ENCODE measurements at regions not wholly inside any gene's neighbourhood (a gene's known extent, or its start where the extent isn't known, plus 50 kb on each side); places are given as distances from the start of the nearest gene placed in this dataset.

DNA sequence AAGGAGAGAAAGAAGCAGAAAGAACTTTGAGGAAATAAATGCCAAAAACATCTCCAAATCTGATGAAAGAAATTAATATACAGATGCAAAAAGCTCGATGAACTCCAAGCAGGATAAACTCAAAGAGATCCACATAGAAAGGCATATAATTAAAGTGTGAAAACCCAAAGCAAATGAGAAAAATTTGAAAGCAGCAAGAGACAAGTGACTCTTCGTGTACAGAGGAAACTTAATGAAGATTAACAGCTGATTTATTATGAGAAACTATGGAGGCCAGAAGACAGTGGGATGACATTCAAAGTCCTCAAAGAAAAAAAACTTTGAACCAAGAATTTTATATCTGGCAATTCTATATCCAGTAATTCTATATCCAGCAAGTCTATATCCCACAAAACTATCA, 163.0 kb upstream of the TMCC3 start:
- POLR2A ChIA-PET: no interaction called here
- no peak overlapping the region for H3K4me3 ChIP-seq (ENCODE audit: low read depth in 2 of 2, low read length in 2 of 2)

DNA sequence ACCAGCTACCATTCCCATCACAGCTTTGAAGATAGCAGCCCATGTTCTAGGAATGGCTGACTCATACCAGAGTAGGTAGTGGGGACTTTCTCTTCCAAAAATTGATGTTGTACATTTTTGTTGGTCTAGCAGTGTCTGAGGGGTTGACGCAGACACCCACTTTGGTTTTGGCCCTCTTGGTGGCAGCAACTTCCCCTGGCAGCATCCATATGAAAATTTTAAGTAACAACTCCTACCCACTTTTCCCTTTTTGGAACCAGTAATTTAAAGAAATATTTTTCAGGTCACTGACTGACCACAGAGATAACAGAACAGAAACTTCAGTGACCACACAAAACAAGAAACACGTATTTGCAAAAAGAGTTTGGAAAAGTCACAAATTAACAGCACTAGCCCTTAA, 162.0 kb upstream of the TMCC3 start:
- intact Hi-C loops (cut with micrococcal nuclease; ENCODE audit: unreplicated experiment) (no loop called here), in situ Hi-C loops (cut with HindIII; ENCODE audit: low pct_unique_long_range_greater_than_20kb, low sequenced_read_pairs) (no loop called here)
- no peak for ATAC-seq
- ChIA-PET POLR2A (no interaction called here), CTCF (no interaction called here)
- Histone ChIP-seq H3K4me1 (ENCODE audit: control insufficient read depth, insufficient read depth, low read length) (no peaks in the 10 kb centered on the region), H3K36me3 (ENCODE audit: control insufficient read depth, insufficient read depth, low read length) (no peaks in the 10 kb centered on the region), H3K27ac (ENCODE audit: low read length) (no peak overlapping the region), H3K4me3 (ENCODE audit: low read depth in 2 of 2, low read length in 2 of 2) (no peak overlapping the region), H3K9me3 (ENCODE audit: control insufficient read depth, insufficient read depth, low read depth, low read length) (peaks cover 19% of the 10 kb centered on the region; the same call in 1 of the 2 replicates), H3K27me3 (ENCODE audit: control insufficient read depth, insufficient read depth, low read length) (no peaks in the 10 kb centered on the region)
- no peak for DNase-seq (ENCODE audit: low read depth, low spot score)
- no peak for TF ChIP-seq SIN3A (IDR thresholded peaks at IDR 0.05; ENCODE audit: borderline replicate concordance, insufficient read depth, low read depth, low read length)
- TF ChIP-seq TCF7L2 (IDR thresholded peaks at IDR 0.05; ENCODE audit: low read depth, low read length): no peak
- TF ChIP-seq, protein P1, sequence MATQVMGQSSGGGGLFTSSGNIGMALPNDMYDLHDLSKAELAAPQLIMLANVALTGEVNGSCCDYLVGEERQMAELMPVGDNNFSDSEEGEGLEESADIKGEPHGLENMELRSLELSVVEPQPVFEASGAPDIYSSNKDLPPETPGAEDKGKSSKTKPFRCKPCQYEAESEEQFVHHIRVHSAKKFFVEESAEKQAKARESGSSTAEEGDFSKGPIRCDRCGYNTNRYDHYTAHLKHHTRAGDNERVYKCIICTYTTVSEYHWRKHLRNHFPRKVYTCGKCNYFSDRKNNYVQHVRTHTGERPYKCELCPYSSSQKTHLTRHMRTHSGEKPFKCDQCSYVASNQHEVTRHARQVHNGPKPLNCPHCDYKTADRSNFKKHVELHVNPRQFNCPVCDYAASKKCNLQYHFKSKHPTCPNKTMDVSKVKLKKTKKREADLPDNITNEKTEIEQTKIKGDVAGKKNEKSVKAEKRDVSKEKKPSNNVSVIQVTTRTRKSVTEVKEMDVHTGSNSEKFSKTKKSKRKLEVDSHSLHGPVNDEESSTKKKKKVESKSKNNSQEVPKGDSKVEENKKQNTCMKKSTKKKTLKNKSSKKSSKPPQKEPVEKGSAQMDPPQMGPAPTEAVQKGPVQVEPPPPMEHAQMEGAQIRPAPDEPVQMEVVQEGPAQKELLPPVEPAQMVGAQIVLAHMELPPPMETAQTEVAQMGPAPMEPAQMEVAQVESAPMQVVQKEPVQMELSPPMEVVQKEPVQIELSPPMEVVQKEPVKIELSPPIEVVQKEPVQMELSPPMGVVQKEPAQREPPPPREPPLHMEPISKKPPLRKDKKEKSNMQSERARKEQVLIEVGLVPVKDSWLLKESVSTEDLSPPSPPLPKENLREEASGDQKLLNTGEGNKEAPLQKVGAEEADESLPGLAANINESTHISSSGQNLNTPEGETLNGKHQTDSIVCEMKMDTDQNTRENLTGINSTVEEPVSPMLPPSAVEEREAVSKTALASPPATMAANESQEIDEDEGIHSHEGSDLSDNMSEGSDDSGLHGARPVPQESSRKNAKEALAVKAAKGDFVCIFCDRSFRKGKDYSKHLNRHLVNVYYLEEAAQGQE (IDR thresholded peaks at IDR 0.05; ENCODE audit: insufficient read depth in 1 of 2, low read depth in 2 of 2, low read length in 1 of 2): no peak
- TF ChIP-seq, protein P2, sequence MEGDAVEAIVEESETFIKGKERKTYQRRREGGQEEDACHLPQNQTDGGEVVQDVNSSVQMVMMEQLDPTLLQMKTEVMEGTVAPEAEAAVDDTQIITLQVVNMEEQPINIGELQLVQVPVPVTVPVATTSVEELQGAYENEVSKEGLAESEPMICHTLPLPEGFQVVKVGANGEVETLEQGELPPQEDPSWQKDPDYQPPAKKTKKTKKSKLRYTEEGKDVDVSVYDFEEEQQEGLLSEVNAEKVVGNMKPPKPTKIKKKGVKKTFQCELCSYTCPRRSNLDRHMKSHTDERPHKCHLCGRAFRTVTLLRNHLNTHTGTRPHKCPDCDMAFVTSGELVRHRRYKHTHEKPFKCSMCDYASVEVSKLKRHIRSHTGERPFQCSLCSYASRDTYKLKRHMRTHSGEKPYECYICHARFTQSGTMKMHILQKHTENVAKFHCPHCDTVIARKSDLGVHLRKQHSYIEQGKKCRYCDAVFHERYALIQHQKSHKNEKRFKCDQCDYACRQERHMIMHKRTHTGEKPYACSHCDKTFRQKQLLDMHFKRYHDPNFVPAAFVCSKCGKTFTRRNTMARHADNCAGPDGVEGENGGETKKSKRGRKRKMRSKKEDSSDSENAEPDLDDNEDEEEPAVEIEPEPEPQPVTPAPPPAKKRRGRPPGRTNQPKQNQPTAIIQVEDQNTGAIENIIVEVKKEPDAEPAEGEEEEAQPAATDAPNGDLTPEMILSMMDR (IDR thresholded peaks at IDR 0.05): no peak
- TF ChIP-seq POLR2AphosphoS5 (IDR thresholded peaks at IDR 0.05; ENCODE audit: low read depth, low read length): no peak
- no TSS peak for BruUV-seq (replicated peaks)

More for the DNA sequence above, 163.0 kb upstream of the TMCC3 start:
- BruUV-seq (replicated peaks): no TSS peak
- Histone ChIP-seq H3K9me3 (ENCODE audit: control insufficient read depth, insufficient read depth, low read depth, low read length) (peaks cover 19% of the 10 kb centered on the region; the same call in 1 of the 2 replicates), H3K27me3 (ENCODE audit: control insufficient read depth, insufficient read depth, low read length) (no peaks in the 10 kb centered on the region), H3K27ac (ENCODE audit: low read length) (no peak overlapping the region), H3K36me3 (ENCODE audit: control insufficient read depth, insufficient read depth, low read length) (no peaks in the 10 kb centered on the region), H3K4me1 (ENCODE audit: control insufficient read depth, insufficient read depth, low read length) (no peaks in the 10 kb centered on the region)
- in situ Hi-C loops (cut with HindIII; ENCODE audit: low pct_unique_long_range_greater_than_20kb, low sequenced_read_pairs) (no loop called here), intact Hi-C loops (cut with micrococcal nuclease; ENCODE audit: unreplicated experiment) (no loop called here)
- CTCF ChIA-PET: no interaction called here
- DNase-seq (ENCODE audit: low read depth, low spot score) (no peak), ATAC-seq (no peak)
- TF ChIP-seq TCF7L2 (IDR thresholded peaks at IDR 0.05; ENCODE audit: low read depth, low read length): no peak
- no peak for TF ChIP-seq SIN3A (IDR thresholded peaks at IDR 0.05; ENCODE audit: borderline replicate concordance, insufficient read depth, low read depth, low read length)
- TF ChIP-seq, protein P2 (IDR thresholded peaks at IDR 0.05): no peak
- no peak for TF ChIP-seq POLR2AphosphoS5 (IDR thresholded peaks at IDR 0.05; ENCODE audit: low read depth, low read length)
- TF ChIP-seq, protein P1 (IDR thresholded peaks at IDR 0.05; ENCODE audit: insufficient read depth in 1 of 2, low read depth in 2 of 2, low read length in 1 of 2): no peak

All from Panc1 (cell line).